ENCODE measurements at regions not wholly inside any gene's neighbourhood (a gene's known extent, or its start where the extent isn't known, plus 50 kb on each side); places are given as distances from the start of the nearest gene placed in this dataset.

- TF ChIP-seq ESRRG (CRISPR knock-in tag; IDR thresholded peaks at IDR 0.05) (no peak), ZFP30 (CRISPR knock-in tag; IDR thresholded peaks at IDR 0.05) (no peak), RARB (CRISPR knock-in tag; IDR thresholded peaks at IDR 0.05) (no peak), TOX (CRISPR knock-in tag; IDR thresholded peaks at IDR 0.05; ENCODE audit: borderline replicate concordance) (no peak), ARNTL (CRISPR knock-in tag; IDR thresholded peaks at IDR 0.05; ENCODE audit: borderline replicate concordance, low read depth) (no peak), PATZ1 (CRISPR knock-in tag; IDR thresholded peaks at IDR 0.05; ENCODE audit: borderline replicate concordance) (no peak)
Measured at GRCh38 chr16:6898896-6899295, 433.7 kb upstream of the RBFOX1 start.

Data from SK-N-SH treated with all-trans-retinoic acid at 6 μM for 48 hours (cell line).